ENCODE measurements at regions not wholly inside any gene's neighbourhood (a gene's known extent, or its start where the extent isn't known, plus 50 kb on each side); places are given as distances from the start of the nearest gene placed in this dataset.

GRCh38 chrX:144681501-144681900, 565.8 kb upstream of the SPANXN1 start:
- TF ChIP-seq, protein P1, sequence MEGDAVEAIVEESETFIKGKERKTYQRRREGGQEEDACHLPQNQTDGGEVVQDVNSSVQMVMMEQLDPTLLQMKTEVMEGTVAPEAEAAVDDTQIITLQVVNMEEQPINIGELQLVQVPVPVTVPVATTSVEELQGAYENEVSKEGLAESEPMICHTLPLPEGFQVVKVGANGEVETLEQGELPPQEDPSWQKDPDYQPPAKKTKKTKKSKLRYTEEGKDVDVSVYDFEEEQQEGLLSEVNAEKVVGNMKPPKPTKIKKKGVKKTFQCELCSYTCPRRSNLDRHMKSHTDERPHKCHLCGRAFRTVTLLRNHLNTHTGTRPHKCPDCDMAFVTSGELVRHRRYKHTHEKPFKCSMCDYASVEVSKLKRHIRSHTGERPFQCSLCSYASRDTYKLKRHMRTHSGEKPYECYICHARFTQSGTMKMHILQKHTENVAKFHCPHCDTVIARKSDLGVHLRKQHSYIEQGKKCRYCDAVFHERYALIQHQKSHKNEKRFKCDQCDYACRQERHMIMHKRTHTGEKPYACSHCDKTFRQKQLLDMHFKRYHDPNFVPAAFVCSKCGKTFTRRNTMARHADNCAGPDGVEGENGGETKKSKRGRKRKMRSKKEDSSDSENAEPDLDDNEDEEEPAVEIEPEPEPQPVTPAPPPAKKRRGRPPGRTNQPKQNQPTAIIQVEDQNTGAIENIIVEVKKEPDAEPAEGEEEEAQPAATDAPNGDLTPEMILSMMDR (conservative IDR thresholded peaks at IDR 0.05) = no peak
- no peaks in the 10 kb centered on the region for H3K36me3 Mint-ChIP-seq
- H3K9me3 Mint-ChIP-seq = no peaks in the 10 kb centered on the region
- no peaks in the 10 kb centered on the region for H3K4me1 Mint-ChIP-seq (ENCODE audit: unreplicated experiment)
- no peaks in the 10 kb centered on the region for H3K27me3 Mint-ChIP-seq
- H3K4me3 Mint-ChIP-seq = no peak overlapping the region
- no peak for DNase-seq (ENCODE audit: extremely low spot score, unreplicated experiment)
- no peak overlapping the region for H3K27ac Mint-ChIP-seq

DNA sequence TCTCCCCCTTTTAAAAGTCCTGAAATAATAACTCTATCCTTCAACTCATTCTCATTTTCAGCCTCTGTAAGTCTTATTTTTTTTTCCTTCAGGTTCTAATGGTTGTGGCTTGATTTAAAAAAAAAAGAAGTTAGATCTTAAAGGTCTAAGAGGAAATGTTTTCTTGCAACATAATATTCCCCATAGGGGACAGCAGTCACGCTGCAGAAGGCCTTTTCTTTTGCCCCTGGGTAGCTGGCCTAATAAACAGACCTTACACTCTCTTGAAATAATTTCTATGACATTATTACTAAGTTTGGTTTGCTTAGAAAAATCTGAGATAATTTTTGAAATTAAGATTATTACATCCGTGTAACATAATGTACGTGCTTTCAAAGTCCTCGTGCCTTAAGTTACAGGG, 564.1 kb upstream of the SPANXN1 start:
- TF ChIP-seq, protein P1 (conservative IDR thresholded peaks at IDR 0.05) = no peak
- no peaks in the 10 kb centered on the region for H3K36me3 Mint-ChIP-seq
- no peak overlapping the region for H3K4me3 Mint-ChIP-seq
- DNase-seq (ENCODE audit: extremely low spot score, unreplicated experiment) = no peak
- no peak overlapping the region for H3K27ac Mint-ChIP-seq
- no peaks in the 10 kb centered on the region for H3K27me3 Mint-ChIP-seq
- H3K9me3 Mint-ChIP-seq = no peaks in the 10 kb centered on the region
- no peaks in the 10 kb centered on the region for H3K4me1 Mint-ChIP-seq (ENCODE audit: unreplicated experiment)

DNA sequence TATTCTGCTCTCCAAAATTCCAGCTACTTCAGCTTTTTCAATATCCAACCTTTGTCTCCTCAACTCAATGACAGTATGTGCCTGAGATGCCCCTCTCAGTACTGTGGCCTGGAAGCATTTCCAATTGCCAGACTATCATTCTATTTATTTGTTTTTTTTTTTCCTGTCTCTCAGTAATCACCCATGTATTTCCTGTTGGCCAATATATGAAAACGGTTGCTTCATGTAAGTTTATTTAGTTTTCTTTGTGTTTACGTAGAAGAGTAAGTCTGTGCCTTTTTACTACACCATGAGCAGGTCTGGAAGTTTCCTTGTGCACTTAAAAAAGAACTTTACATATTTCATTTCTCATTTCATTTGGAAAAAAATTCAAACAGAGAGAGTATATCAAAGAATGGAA, 537.5 kb upstream of the SPANXN1 start:
- H3K27me3 Mint-ChIP-seq = no peaks in the 10 kb centered on the region
- H3K9me3 Mint-ChIP-seq = no peaks in the 10 kb centered on the region
- H3K4me1 Mint-ChIP-seq (ENCODE audit: unreplicated experiment) = no peaks in the 10 kb centered on the region
- TF ChIP-seq, protein P1 (conservative IDR thresholded peaks at IDR 0.05) = no peak
- no peak for DNase-seq (ENCODE audit: extremely low spot score, unreplicated experiment)
- H3K36me3 Mint-ChIP-seq = no peaks in the 10 kb centered on the region
- no peak overlapping the region for H3K4me3 Mint-ChIP-seq
- H3K27ac Mint-ChIP-seq = no peak overlapping the region

- Mint-ChIP-seq H3K36me3 (no peaks in the 10 kb centered on the region), H3K27ac (no peak overlapping the region), H3K4me1 (ENCODE audit: unreplicated experiment) (no peaks in the 10 kb centered on the region), H3K9me3 (no peaks in the 10 kb centered on the region), H3K27me3 (no peaks in the 10 kb centered on the region), H3K4me3 (no peak overlapping the region)
- no peak for DNase-seq (ENCODE audit: extremely low spot score, unreplicated experiment)
- TF ChIP-seq, protein P1 (conservative IDR thresholded peaks at IDR 0.05) = no peak
These were observed 532.0 kb upstream of the SPANXN1 start for GRCh38 chrX:144715337-144715736.

- no peaks in the 10 kb centered on the region for H3K4me1 Mint-ChIP-seq (ENCODE audit: unreplicated experiment)
These were observed 531.1 kb upstream of the SPANXN1 start for GRCh38 chrX:144716187-144716586.

More at GRCh38 chrX:144716187-144716586, 531.1 kb upstream of the SPANXN1 start:
- no peak for DNase-seq (ENCODE audit: extremely low spot score, unreplicated experiment)
- Mint-ChIP-seq H3K9me3 (no peaks in the 10 kb centered on the region), H3K27ac (no peak overlapping the region), H3K4me3 (no peak overlapping the region), H3K36me3 (no peaks in the 10 kb centered on the region), H3K27me3 (no peaks in the 10 kb centered on the region)
- TF ChIP-seq, protein P1 (conservative IDR thresholded peaks at IDR 0.05) = no peak
